ENCODE measurements at regions not wholly inside any gene's neighbourhood (a gene's known extent, or its start where the extent isn't known, plus 50 kb on each side); places are given as distances from the start of the nearest gene placed in this dataset.

- TF ChIP-seq EZH2 (IDR thresholded peaks at IDR 0.05): no peak
- TF ChIP-seq, protein P1, sequence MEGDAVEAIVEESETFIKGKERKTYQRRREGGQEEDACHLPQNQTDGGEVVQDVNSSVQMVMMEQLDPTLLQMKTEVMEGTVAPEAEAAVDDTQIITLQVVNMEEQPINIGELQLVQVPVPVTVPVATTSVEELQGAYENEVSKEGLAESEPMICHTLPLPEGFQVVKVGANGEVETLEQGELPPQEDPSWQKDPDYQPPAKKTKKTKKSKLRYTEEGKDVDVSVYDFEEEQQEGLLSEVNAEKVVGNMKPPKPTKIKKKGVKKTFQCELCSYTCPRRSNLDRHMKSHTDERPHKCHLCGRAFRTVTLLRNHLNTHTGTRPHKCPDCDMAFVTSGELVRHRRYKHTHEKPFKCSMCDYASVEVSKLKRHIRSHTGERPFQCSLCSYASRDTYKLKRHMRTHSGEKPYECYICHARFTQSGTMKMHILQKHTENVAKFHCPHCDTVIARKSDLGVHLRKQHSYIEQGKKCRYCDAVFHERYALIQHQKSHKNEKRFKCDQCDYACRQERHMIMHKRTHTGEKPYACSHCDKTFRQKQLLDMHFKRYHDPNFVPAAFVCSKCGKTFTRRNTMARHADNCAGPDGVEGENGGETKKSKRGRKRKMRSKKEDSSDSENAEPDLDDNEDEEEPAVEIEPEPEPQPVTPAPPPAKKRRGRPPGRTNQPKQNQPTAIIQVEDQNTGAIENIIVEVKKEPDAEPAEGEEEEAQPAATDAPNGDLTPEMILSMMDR (IDR thresholded peaks at IDR 0.05): no peak
Measured at GRCh38 chr16:47973552-47973951, 182.2 kb downstream of the ABCC12 start.
